ENCODE measurements at regions not wholly inside any gene's neighbourhood (a gene's known extent, or its start where the extent isn't known, plus 50 kb on each side); places are given as distances from the start of the nearest gene placed in this dataset.

DNA sequence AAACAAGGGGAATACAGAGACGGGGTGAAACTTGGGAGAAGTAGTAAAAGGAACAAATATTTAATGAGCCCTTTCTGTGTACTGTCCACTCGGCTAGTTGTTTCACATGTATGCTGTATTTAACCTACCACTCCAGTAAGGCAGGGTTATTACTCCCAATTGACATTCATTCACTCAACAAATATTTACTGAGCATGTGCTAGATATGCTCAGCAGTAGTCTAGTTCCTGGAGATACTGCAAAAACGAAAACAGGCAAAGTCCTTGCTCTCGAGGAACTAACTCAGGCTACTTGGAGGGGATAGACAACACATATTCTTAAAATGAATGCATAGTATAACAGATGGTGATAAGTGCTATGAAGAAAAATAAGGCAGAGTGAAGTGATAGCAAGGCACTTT is 207.3 kb downstream of the SS18 start:
- Mint-ChIP-seq H3K27ac (peak overlapping the region in 1 of 3 experiments; percentile 22), H3K4me1 (peaks cover 14% of the 10 kb centered on the region), H3K4me3 (no peak overlapping the region), H3K36me3 (ENCODE audit: low read depth) (peaks cover 6% of the 10 kb centered on the region), H3K9me3 (peaks cover 21% of the 10 kb centered on the region), H3K27me3 (ENCODE audit: low read depth) (no peaks in the 10 kb centered on the region)
- TF ChIP-seq, protein P1, sequence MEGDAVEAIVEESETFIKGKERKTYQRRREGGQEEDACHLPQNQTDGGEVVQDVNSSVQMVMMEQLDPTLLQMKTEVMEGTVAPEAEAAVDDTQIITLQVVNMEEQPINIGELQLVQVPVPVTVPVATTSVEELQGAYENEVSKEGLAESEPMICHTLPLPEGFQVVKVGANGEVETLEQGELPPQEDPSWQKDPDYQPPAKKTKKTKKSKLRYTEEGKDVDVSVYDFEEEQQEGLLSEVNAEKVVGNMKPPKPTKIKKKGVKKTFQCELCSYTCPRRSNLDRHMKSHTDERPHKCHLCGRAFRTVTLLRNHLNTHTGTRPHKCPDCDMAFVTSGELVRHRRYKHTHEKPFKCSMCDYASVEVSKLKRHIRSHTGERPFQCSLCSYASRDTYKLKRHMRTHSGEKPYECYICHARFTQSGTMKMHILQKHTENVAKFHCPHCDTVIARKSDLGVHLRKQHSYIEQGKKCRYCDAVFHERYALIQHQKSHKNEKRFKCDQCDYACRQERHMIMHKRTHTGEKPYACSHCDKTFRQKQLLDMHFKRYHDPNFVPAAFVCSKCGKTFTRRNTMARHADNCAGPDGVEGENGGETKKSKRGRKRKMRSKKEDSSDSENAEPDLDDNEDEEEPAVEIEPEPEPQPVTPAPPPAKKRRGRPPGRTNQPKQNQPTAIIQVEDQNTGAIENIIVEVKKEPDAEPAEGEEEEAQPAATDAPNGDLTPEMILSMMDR (IDR thresholded peaks at IDR 0.05; ENCODE audit: unreplicated experiment in 3 of 3) = no peak

DNA sequence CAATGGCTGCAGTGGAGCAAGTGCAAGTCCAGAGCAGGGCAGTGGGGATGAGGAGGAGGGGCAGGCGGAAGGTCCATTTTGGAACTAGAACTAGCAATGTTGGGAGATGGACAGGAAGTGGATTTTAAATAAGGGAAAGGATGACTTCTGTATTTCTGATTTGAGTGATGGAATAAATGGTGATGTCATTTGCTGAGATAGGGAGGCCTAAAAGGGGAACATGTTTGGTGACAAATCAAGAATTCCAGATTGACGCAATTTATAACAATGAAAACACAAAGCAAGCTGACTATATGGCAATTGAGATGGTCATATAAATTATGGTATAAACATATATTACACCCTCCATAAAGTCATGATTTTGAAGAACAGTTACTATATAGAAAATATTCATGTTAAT is 209.3 kb downstream of the SS18 start:
- TF ChIP-seq, protein P1 (IDR thresholded peaks at IDR 0.05; ENCODE audit: unreplicated experiment in 3 of 3) = no peak
- peaks cover 5% of the 10 kb centered on the region for H3K9me3 Mint-ChIP-seq
- H3K27ac Mint-ChIP-seq = no peak overlapping the region
- H3K4me3 Mint-ChIP-seq = no peak overlapping the region
- H3K4me1 Mint-ChIP-seq = peaks cover 28% of the 10 kb centered on the region
- no peaks in the 10 kb centered on the region for H3K27me3 Mint-ChIP-seq (ENCODE audit: low read depth)
- peaks cover under 1% of the 10 kb centered on the region for H3K36me3 Mint-ChIP-seq (ENCODE audit: low read depth)

DNA sequence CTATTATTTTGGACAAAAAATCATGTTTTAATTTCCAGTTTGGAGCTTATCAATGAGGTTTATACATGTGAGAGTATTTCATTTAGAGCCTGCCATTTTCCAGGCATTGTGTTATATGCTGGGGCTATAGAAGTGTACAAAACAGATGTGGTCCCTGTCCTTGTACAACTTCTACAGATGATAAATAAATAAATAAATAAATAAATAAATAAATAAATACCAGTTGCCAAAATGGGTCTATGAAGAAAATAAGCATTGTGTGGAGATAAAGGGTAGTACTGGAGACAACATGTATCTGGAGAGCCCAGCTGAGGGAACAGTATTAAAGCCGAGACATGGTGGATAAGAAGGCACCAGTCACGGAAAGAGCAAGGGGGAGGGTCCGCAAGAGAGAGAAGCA is 210.0 kb downstream of the SS18 start:
- H3K4me3 Mint-ChIP-seq = no peak overlapping the region
- peaks cover 35% of the 10 kb centered on the region for H3K4me1 Mint-ChIP-seq
- H3K36me3 Mint-ChIP-seq (ENCODE audit: low read depth) = no peaks in the 10 kb centered on the region
- peaks cover 4% of the 10 kb centered on the region for H3K27me3 Mint-ChIP-seq (ENCODE audit: low read depth)
- H3K27ac Mint-ChIP-seq = no peak overlapping the region
- TF ChIP-seq, protein P1 (IDR thresholded peaks at IDR 0.05; ENCODE audit: unreplicated experiment in 3 of 3) = no peak
- peaks cover 6% of the 10 kb centered on the region for H3K9me3 Mint-ChIP-seq

DNA sequence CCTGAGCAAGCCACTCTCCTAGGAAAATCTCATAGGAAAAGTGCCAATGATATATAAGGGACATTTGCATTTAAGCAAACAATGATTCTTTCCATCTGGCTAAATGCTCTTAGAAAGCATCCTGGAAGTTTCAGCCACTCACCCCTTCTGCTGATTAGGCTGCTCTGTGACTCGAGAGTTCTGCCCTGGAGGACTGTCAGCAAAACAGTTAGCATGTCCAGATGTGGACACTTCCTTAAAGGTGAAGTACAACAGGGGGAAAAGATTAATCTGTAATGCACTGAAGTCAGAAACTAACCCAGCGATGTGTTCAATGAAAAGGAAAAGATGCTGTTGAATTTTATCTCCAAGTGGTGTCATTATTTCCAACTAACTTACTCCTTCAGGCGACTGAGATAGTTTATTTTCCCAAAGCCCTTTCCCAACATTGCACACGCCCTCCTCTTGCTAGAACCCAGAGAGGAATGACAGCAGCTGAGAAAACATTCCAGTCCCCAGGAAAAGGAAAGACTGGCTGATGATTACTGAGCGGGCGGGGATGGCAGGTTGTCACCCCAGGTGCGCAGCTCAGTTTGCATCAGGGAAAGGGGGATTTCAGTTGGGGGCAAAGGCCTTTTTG is 214.0 kb downstream of the SS18 start:
- Mint-ChIP-seq H3K27ac (peak overlapping the region; percentile 71 to 94 (median 84)), H3K4me1 (peaks cover 36% of the 10 kb centered on the region), H3K9me3 (peaks cover 8% of the 10 kb centered on the region), H3K36me3 (ENCODE audit: low read depth) (no peaks in the 10 kb centered on the region), H3K27me3 (ENCODE audit: low read depth) (peaks cover 4% of the 10 kb centered on the region), H3K4me3 (peak overlapping the region; percentile 31 to 41 (median 37))
- TF ChIP-seq, protein P1 (IDR thresholded peaks at IDR 0.05; ENCODE audit: unreplicated experiment in 3 of 3) = no peak

DNA sequence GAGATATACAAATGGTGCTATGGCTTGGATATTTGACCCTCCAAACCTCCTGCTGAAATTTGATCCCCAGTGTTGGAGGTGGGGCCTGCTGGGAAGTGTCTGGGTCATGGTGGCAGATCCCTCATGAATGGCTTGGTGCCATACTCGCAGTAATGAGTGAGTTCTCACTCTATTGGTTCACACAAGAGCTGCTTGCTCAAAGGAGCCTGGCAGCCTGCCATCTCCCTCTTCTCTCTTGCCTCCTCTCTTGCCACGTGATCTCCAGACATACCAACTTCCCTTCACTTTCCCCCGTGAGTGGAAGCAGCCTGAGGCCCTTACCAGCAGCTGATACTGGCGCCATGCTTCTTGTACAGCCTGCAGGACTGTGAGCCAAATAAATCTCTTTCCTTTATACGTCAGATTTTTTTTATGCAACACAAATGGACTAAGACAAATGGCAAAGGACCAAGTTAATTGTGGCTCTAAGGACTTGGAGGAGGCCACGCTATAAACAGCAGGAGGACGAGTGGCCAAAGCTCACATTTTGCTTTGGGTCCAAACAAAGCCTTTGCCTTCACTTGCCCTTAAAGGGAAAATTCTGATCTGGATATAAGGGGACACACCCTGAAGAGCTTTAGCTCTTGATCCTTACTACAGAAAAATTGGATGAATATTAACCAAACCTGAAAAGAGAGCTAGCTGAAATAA is 214.7 kb downstream of the SS18 start:
- Mint-ChIP-seq H3K9me3 (peaks cover 8% of the 10 kb centered on the region), H3K36me3 (ENCODE audit: low read depth) (no peaks in the 10 kb centered on the region), H3K27me3 (ENCODE audit: low read depth) (peaks cover 4% of the 10 kb centered on the region), H3K27ac (peak overlapping the region; percentile 71 to 94 (median 84)), H3K4me3 (peak overlapping the region in 1 of 3 experiments; percentile 15), H3K4me1 (peaks cover 36% of the 10 kb centered on the region)
- TF ChIP-seq, protein P1 (IDR thresholded peaks at IDR 0.05; ENCODE audit: unreplicated experiment in 3 of 3) = no peak

DNA sequence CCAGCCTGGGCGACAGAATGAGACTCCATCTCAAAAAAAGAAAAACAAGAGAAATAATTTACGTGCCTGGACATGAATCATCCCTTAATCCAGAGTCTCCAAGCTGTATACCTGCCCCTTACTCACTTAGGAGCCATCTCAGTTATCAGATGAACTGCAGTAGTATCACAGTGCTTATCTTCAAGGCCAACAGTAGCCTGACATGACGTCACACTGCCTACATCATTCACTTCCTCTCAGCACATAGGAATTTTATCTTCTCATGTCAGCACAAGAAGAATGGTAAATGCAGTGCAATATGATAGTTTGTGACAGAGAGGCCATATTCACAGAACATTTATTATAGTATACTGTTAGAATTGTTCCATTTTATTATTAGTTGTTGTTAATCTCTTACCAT is 216.6 kb downstream of the SS18 start:
- H3K27ac Mint-ChIP-seq = no peak overlapping the region

More for the DNA sequence above, 216.6 kb downstream of the SS18 start:
- Mint-ChIP-seq H3K4me1 (peaks cover 29% of the 10 kb centered on the region), H3K27me3 (ENCODE audit: low read depth) (peaks cover 4% of the 10 kb centered on the region), H3K4me3 (no peak overlapping the region), H3K9me3 (peaks cover 8% of the 10 kb centered on the region), H3K36me3 (ENCODE audit: low read depth) (no peaks in the 10 kb centered on the region)
- TF ChIP-seq, protein P1 (IDR thresholded peaks at IDR 0.05; ENCODE audit: unreplicated experiment in 3 of 3) = no peak
